Right lobe of liver (tissue), 4 donors: ENCODE measurements at regions not wholly inside any gene's neighbourhood (a gene's known extent, or its start where the extent isn't known, plus 50 kb on each side); places are given as distances from the start of the nearest gene placed in this dataset.

Source experiments
- CTCF ChIP-seq, 4 donors: fragments of 200-600 bp in 3 of 4; fragments of 450-650 bp in 1 of 4; IDR thresholded peaks; one replicate each; pipeline versions ENCODE4 v1.5.1 to v1.8.0; 2016 to 2022; ENCODE audit warnings: antibody characterized with exemption in 4 of 4, mild to moderate bottlenecking in 2 of 4
- POLR2A ChIP-seq: fragments of 450-650 bp; IDR thresholded peaks from one replicate; pipeline ENCODE4 v1.6.1; 2017; ENCODE audit warnings: antibody characterized with exemption, mild to moderate bottlenecking
- donor health status: DM: no; HTN: no; CAD: no.
- donor health status: DM: no; HTN: no; CAD: no.
- donor health status: DM: no; HTN: yes; CAD: no.

- TF ChIP-seq CTCF (IDR thresholded peaks at IDR 0.05): no peak
- no peak for TF ChIP-seq POLR2A
These were observed 1343.8 kb upstream of the LRRTM1 start for GRCh38 chr2:81648370-81648769.
